IMR-90 (cell line): ENCODE measurements at regions not wholly inside any gene's neighbourhood (a gene's known extent, or its start where the extent isn't known, plus 50 kb on each side); places are given as distances from the start of the nearest gene placed in this dataset.

Experiments
- ATAC-seq: fragments of 200-7000 bp; cut with Tn5 transposase; 2 replicates; pipeline ENCODE4 v1.9.1; 2020; ENCODE audit warnings: low read depth, mild to moderate bottlenecking, moderate library complexity
- BruUV-seq: library from RNA; stranded (reverse); fragments of 400-500 nt; replicated peaks from 2 replicates; lab custom pipeline; 2021; lab: Mats Ljungman, UMichigan
- CTCF ChIA-PET: fragments of 300-600 bp; formaldehyde crosslinking; extraction: SDS; loops from one replicate; lab custom pipeline; 2021; ENCODE audit warnings: antibody characterized with exemption; lab: Yijun Ruan, JAX
- POLR2A ChIA-PET: fragments of 300-600 bp; sonication (Branson Sonifier 250); formaldehyde crosslinking; loops from one replicate; lab custom pipeline; 2022; ENCODE audit warnings: antibody characterized with exemption; ENCODE audit not compliant: unreplicated experiment; lab: Charles Lee
- DNase-seq: peaks from one replicate; pipeline ENCODE4 v3.0.0; 2013
- H2AFZ ChIP-seq: replicated peaks from 2 replicates; pipeline ENCODE3; 2013; ENCODE audit warnings: low read length, mild to moderate bottlenecking; ENCODE audit not compliant: poor library complexity
- H2AK5ac ChIP-seq: 2 replicates; pipeline ENCODE4 v1.6.1; 2013; ENCODE audit warnings: low read depth, low read length, inconsistent platforms
- H2AK9ac ChIP-seq: replicated peaks from 2 replicates; pipeline ENCODE3; 2013; ENCODE audit warnings: mild to moderate bottlenecking, low read depth, low read length, moderate library complexity; ENCODE audit not compliant: poor library complexity
- H2BK120ac ChIP-seq: 2 replicates; pipeline ENCODE4 v1.6.1; 2013; ENCODE audit warnings: low read depth, low read length, inconsistent platforms
- H2BK15ac ChIP-seq: 3 replicates; pipeline ENCODE4 v1.6.1; 2013; ENCODE audit warnings: low read depth, low read length, inconsistent platforms
- H2BK20ac ChIP-seq: 2 replicates; pipeline ENCODE4 v1.6.1; 2013; ENCODE audit warnings: low read depth, mild to moderate bottlenecking, inconsistent platforms, low read length, moderate library complexity
- H2BK5ac ChIP-seq: 2 replicates; pipeline ENCODE4 v1.6.1; 2013; ENCODE audit warnings: mild to moderate bottlenecking, low read depth, low read length, inconsistent platforms; ENCODE audit not compliant: poor library complexity, severe bottlenecking
- H3K14ac ChIP-seq: replicated peaks from 2 replicates; pipeline ENCODE4 v1.6.1; 2013; ENCODE audit warnings: low read depth, low read length, inconsistent platforms
- H3K18ac ChIP-seq: 2 replicates; pipeline ENCODE4 v1.6.1; 2013; ENCODE audit warnings: low read depth, low read length, control low read depth
- H3K23ac ChIP-seq: 2 replicates; pipeline ENCODE4 v1.6.1; 2013; ENCODE audit warnings: low read depth, low read length, inconsistent platforms
- H3K27ac ChIP-seq: 2 replicates; pipeline ENCODE4 v1.5.1; 2013; ENCODE audit warnings: mild to moderate bottlenecking, control low read depth, low read length; ENCODE audit not compliant: insufficient read depth
- H3K27me3 ChIP-seq: 2 replicates; pipeline ENCODE4 v1.6.1; 2013; ENCODE audit warnings: low read length; ENCODE audit not compliant: control insufficient read depth, insufficient read depth
- H3K36me3 ChIP-seq: 2 replicates; pipeline ENCODE4 v1.6.1; 2013; ENCODE audit warnings: low read length, mixed read lengths; ENCODE audit not compliant: control insufficient read depth, insufficient read depth
- H3K4ac ChIP-seq: 2 replicates; pipeline ENCODE4 v1.6.1; 2013; ENCODE audit warnings: low read depth, low read length, inconsistent platforms
- H3K4me1 ChIP-seq: 2 replicates; pipeline ENCODE4 v1.6.1; 2013; ENCODE audit warnings: low read length, mixed read lengths; ENCODE audit not compliant: control insufficient read depth, insufficient read depth
- H3K4me2 ChIP-seq: 2 replicates; pipeline ENCODE4 v1.6.1; 2013; ENCODE audit warnings: low read depth, mild to moderate bottlenecking, control low read depth, low read length, moderate library complexity
- H3K4me3 ChIP-seq: 2 replicates; pipeline ENCODE4 v1.5.1; 2013; ENCODE audit warnings: low read depth, mild to moderate bottlenecking, control low read depth, low read length, moderate library complexity; ENCODE audit not compliant: insufficient read depth
- H3K56ac ChIP-seq: 2 replicates; pipeline ENCODE4 v1.6.1; 2013; ENCODE audit warnings: low read length, inconsistent platforms; ENCODE audit not compliant: insufficient read depth; ENCODE audit errors: extremely low read depth
- H3K79me1 ChIP-seq, 2 experiments: 2 replicates each; pipeline ENCODE4 v1.6.1; 2013; ENCODE audit warnings: low read length in 2 of 2, inconsistent platforms in 1 of 2, low read depth in 1 of 2
- H3K9ac ChIP-seq: 2 replicates; pipeline ENCODE4 v1.6.1; 2013; ENCODE audit warnings: low read depth, low read length, control low read depth
- H3K9me1 ChIP-seq: 2 replicates; pipeline ENCODE4 v1.6.1; 2013; ENCODE audit warnings: low read length, inconsistent platforms; ENCODE audit not compliant: insufficient read depth
- H3K9me3 ChIP-seq: 2 replicates; pipeline ENCODE4 v1.6.1; 2013; ENCODE audit warnings: low read length; ENCODE audit not compliant: control insufficient read depth, insufficient read depth
- H4K20me1 ChIP-seq: 2 replicates; pipeline ENCODE4 v1.6.1; 2013; ENCODE audit warnings: low read length, inconsistent platforms; ENCODE audit not compliant: insufficient read depth
- H4K5ac ChIP-seq: 2 replicates; pipeline ENCODE4 v1.6.1; 2013; ENCODE audit warnings: mild to moderate bottlenecking, low read depth, low read length, control low read depth
- H4K8ac ChIP-seq, 2 experiments: 2 replicates each; pipeline ENCODE4 v1.6.1; 2013; ENCODE audit warnings: low read depth in 2 of 2, low read length in 2 of 2, control low read depth in 1 of 2, inconsistent platforms in 1 of 2
- H4K91ac ChIP-seq: 2 replicates; pipeline ENCODE4 v1.6.1; 2013; ENCODE audit warnings: low read depth, low read length, inconsistent platforms; ENCODE audit not compliant: insufficient read depth
- MAZ ChIP-seq: IDR thresholded peaks from 2 replicates; pipeline ENCODE4 v1.6.1; 2012; ENCODE audit warnings: low read depth, mild to moderate bottlenecking, low read length, improper control_type of control experiment, moderate library complexity, borderline replicate concordance
- NFE2L2 ChIP-seq: fragments of 150-350 bp; IDR thresholded peaks from 2 replicates; pipeline ENCODE4 v1.6.1; 2016; ENCODE audit warnings: low read depth, mild to moderate bottlenecking, low read length
- WGBS, 2 experiments: methylation state at CpG; one replicate each; pipeline versions ENCODE4 v1.1.5 to v1.1.7; 2013; ENCODE audit warnings: missing lambda C conversion rate in 2 of 2; ENCODE audit not compliant: insufficient read length in 1 of 2; ENCODE audit errors: extremely low coverage in 2 of 2; 5-methylcytosine and 5-hydroxymethylcytosine counted together
- dilution Hi-C: fragments of 300-500 bp; cut with HindIII; formaldehyde crosslinking; loops from one replicate; pipeline ENCODE4 v1.14.3; 2018; ENCODE audit warnings: low sequenced_read_pairs; ENCODE audit not compliant: unreplicated experiment
- in situ Hi-C: fragments of 300-500 bp; cut with MboI; formaldehyde crosslinking; loops from 3 replicates; pipeline ENCODE4 v1.14.3; 2019; ENCODE audit warnings: low sequenced_read_pairs, inconsistent platforms, mixed read lengths
- intact Hi-C: fragments of 100-400 bp; cut with micrococcal nuclease; formaldehyde crosslinking; loops from 2 replicates; pipeline ENCODE4 v1.10.0; 2022

DNA sequence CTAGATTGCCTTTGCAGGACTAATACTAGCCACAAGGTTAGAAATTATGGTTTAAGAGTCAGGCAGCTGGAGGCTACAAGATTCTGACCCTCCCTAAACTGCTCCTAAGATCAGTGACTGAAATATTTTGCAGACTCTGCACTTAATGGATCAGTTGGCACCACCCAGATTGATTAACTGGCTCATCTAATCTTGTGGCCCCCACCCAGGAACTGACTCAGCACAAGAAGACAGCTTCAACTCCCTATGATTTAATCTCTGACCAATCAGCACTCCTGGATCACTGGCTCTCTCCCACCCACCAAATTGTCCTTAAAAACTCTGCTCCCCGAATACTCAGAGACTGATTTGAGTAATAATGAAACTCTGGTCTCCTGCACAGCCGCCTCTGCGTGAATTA lies 145.4 kb upstream of the LCORL start:
- Histone ChIP-seq H2BK20ac (no peak overlapping the region), H4K5ac (no peak overlapping the region), H2AK5ac (no peak overlapping the region), H3K18ac (no peak overlapping the region), H3K79me1 (no peaks in the 10 kb centered on the region), H3K4ac (no peak overlapping the region), H4K20me1 (no peaks in the 10 kb centered on the region), H3K23ac (no peak overlapping the region), H3K9me1 (no peaks in the 10 kb centered on the region), H3K27me3 (no peaks in the 10 kb centered on the region), H3K36me3 (no peaks in the 10 kb centered on the region), H3K9me3 (0 out of 2 replicates have a peak, but pooled peaks cover 3% of the 10 kb centered on the region), H2BK5ac (no peak overlapping the region), H2BK15ac (no peak overlapping the region), H3K9ac (no peak overlapping the region), H4K8ac (no peak overlapping the region), H2AK9ac (no peak overlapping the region), H4K91ac (no peak overlapping the region), H3K4me1 (no peaks in the 10 kb centered on the region), H3K14ac (no peak overlapping the region), H2BK120ac (no peak overlapping the region), H3K27ac (no peak overlapping the region), H3K4me2 (no peak overlapping the region), H2AFZ (no peak overlapping the region), H3K56ac (no peak overlapping the region), H3K4me3 (no peak overlapping the region)
- POLR2A ChIA-PET = no interaction called here
- in situ Hi-C loops = no loop called here
- DNase-seq (no peak), ATAC-seq (no peak)
- no CpG with 5 or more reads among the region's 3 CpGs for WGBS, 2 experiments
- CTCF ChIA-PET = no interaction called here
- dilution Hi-C loops = no loop called here
- intact Hi-C loops = no loop called here
- TF ChIP-seq NFE2L2 = no peak
- no peak for TF ChIP-seq MAZ
- no TSS peak for BruUV-seq
